Trophoblast cell (in vitro differentiated cells and primary cell): ENCODE measurements at regions not wholly inside any gene's neighbourhood (a gene's known extent, or its start where the extent isn't known, plus 50 kb on each side); places are given as distances from the start of the nearest gene placed in this dataset.

Source experiments
- DNase-seq, 2 donors: peaks; one replicate each; pipeline ENCODE4 v3.0.0-alpha.2; 2016
- H2AFZ ChIP-seq: 2 replicates; pipeline ENCODE4 v1.6.1; 2013; ENCODE audit warnings: low read length, moderate library complexity, mild to moderate bottlenecking; ENCODE audit not compliant: insufficient read depth, poor library complexity
- H2AK5ac ChIP-seq: 2 replicates; pipeline ENCODE4 v1.6.1; 2013; ENCODE audit warnings: mild to moderate bottlenecking, low read length
- H2BK120ac ChIP-seq: 2 replicates; pipeline ENCODE4 v1.6.1; 2013; ENCODE audit warnings: low read length, mild to moderate bottlenecking, moderate library complexity; ENCODE audit not compliant: insufficient read depth, poor library complexity
- H2BK12ac ChIP-seq: 2 replicates; pipeline ENCODE4 v1.6.1; 2013; ENCODE audit warnings: mild to moderate bottlenecking, low read length, moderate library complexity
- H2BK5ac ChIP-seq: 2 replicates; pipeline ENCODE4 v1.6.1; 2013; ENCODE audit warnings: low read length, low read depth, moderate library complexity, mild to moderate bottlenecking; ENCODE audit not compliant: poor library complexity
- H3K14ac ChIP-seq: 2 replicates; pipeline ENCODE4 v1.6.1; 2013; ENCODE audit warnings: mild to moderate bottlenecking, low read length
- H3K18ac ChIP-seq: 2 replicates; pipeline ENCODE4 v1.6.1; 2013; ENCODE audit warnings: mild to moderate bottlenecking, low read length
- H3K23ac ChIP-seq: 2 replicates; pipeline ENCODE4 v1.6.1; 2013; ENCODE audit warnings: low read length
- H3K27ac ChIP-seq: 2 replicates; pipeline ENCODE4 v1.5.1; 2013; ENCODE audit warnings: low read depth, mild to moderate bottlenecking, inconsistent platforms, low read length, moderate library complexity
- H3K27me3 ChIP-seq: 2 replicates; pipeline ENCODE4 v1.6.1; 2013; ENCODE audit warnings: inconsistent platforms, mild to moderate bottlenecking, low read length, moderate library complexity; ENCODE audit not compliant: insufficient read depth
- H3K36me3 ChIP-seq, 2 experiments: 1 replicate in 1 of 2; 2 replicates in 1 of 2; pipeline ENCODE4 v1.6.1; 2013; ENCODE audit warnings: low read length in 2 of 2, mild to moderate bottlenecking in 2 of 2, moderate library complexity in 1 of 2; ENCODE audit not compliant: insufficient read depth in 2 of 2, control insufficient read depth in 1 of 2
- H3K4ac ChIP-seq: 2 replicates; pipeline ENCODE4 v1.6.1; 2013; ENCODE audit warnings: low read depth, mild to moderate bottlenecking, low read length, moderate library complexity
- H3K4me1 ChIP-seq, 2 experiments: 1 replicate in 1 of 2; 2 replicates in 1 of 2; pipeline ENCODE4 v1.6.1; 2013; ENCODE audit warnings: low read length in 2 of 2, mild to moderate bottlenecking in 2 of 2, moderate library complexity in 1 of 2; ENCODE audit not compliant: insufficient read depth in 2 of 2, control insufficient read depth in 1 of 2
- H3K4me2 ChIP-seq: 2 replicates; pipeline ENCODE4 v1.6.1; 2013; ENCODE audit warnings: inconsistent platforms, mild to moderate bottlenecking, low read length, moderate library complexity
- H3K4me3 ChIP-seq: 2 replicates; pipeline ENCODE4 v1.5.1; 2013; ENCODE audit warnings: mild to moderate bottlenecking, low read depth, low read length, inconsistent platforms
- H3K79me1 ChIP-seq: one replicate; pipeline ENCODE4 v1.6.1; 2013; ENCODE audit warnings: low read length
- H3K79me2 ChIP-seq: 2 replicates; pipeline ENCODE4 v1.6.1; 2013; ENCODE audit warnings: low read length, mild to moderate bottlenecking; ENCODE audit not compliant: control insufficient read depth, insufficient read depth, poor library complexity
- H3K9ac ChIP-seq: 2 replicates; pipeline ENCODE4 v1.6.1; 2013; ENCODE audit warnings: mild to moderate bottlenecking, low read length
- H3K9me3 ChIP-seq: 2 replicates; pipeline ENCODE4 v1.6.1; 2013; ENCODE audit warnings: low read depth, mild to moderate bottlenecking, control low read depth, inconsistent platforms, low read length; ENCODE audit not compliant: insufficient read depth
- H4K12ac ChIP-seq: 2 replicates; pipeline ENCODE4 v1.6.1; 2013; ENCODE audit warnings: low read depth, mild to moderate bottlenecking, low read length, moderate library complexity
- H4K8ac ChIP-seq: 2 replicates; pipeline ENCODE4 v1.6.1; 2013; ENCODE audit warnings: low read depth, mild to moderate bottlenecking, low read length, moderate library complexity
- H4K91ac ChIP-seq: one replicate; pipeline ENCODE4 v1.6.1; 2013; ENCODE audit warnings: low read depth, mild to moderate bottlenecking, low read length, moderate library complexity
- WGBS: extraction: QIAGEN DNeasy Blood & Tissue Kit; methylation state at CpG from one replicate; pipeline ENCODE4 v1.1.7; 2013; ENCODE audit warnings: missing lambda C conversion rate; ENCODE audit not compliant: insufficient read length, insufficient coverage; ENCODE audit errors: extremely low coverage; 5-methylcytosine and 5-hydroxymethylcytosine counted together

DNA sequence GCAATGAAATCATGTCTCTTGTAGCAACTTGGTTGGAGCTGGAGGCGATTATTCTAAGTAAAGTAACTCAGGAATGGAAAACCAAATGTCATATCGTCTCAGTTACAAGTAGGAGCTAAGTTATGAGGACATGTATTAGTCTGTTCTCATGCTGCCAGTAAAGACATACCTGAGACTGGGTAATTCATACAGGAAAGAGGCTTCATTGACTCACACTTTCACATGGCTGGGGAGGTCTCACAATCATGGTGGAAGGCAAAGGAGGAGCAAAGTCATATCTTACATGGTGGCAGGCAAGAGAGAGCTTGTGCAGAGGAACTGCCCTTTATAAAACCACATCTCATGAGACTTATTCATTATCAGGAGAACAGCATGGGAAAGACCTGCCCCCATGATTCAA, 370.1 kb upstream of the PRKCQ start:
- Histone ChIP-seq H2AK5ac (no peak overlapping the region), H3K79me1 (no peaks in the 10 kb centered on the region), H3K9ac (no peak overlapping the region), H3K14ac (no peak overlapping the region), H3K18ac (no peak overlapping the region), H2AFZ (no peak overlapping the region), H4K12ac (no peak overlapping the region), H3K4me3 (no peak overlapping the region), H3K27ac (no peak overlapping the region), H3K36me3 (no peaks in the 10 kb centered on the region), H4K8ac (no peak overlapping the region), H3K23ac (no peak overlapping the region), H3K4ac (no peak overlapping the region), H4K91ac (no peak overlapping the region), H3K4me1 (no peaks in the 10 kb centered on the region), H3K79me2 (no peaks in the 10 kb centered on the region), H2BK12ac (no peak overlapping the region), H2BK120ac (no peak overlapping the region), H3K9me3 (no peaks in the 10 kb centered on the region), H3K27me3 (no peaks in the 10 kb centered on the region), H2BK5ac (no peak overlapping the region), H3K4me2 (no peak overlapping the region)
- no peak for DNase-seq
- whole genome bisulfite sequencing, result no CpG with 5 or more reads among the region's 2 CpGs

GRCh38 chr10:6944436-6944835, 364.4 kb upstream of the PRKCQ start:
- Histone ChIP-seq H2AK5ac (no peak overlapping the region), H3K4me3 (no peak overlapping the region), H3K36me3 (no peaks in the 10 kb centered on the region), H3K9me3 (no peaks in the 10 kb centered on the region), H3K4me1 (no peaks in the 10 kb centered on the region), H3K4ac (no peak overlapping the region), H2BK5ac (no peak overlapping the region), H3K14ac (no peak overlapping the region), H3K79me2 (no peaks in the 10 kb centered on the region), H3K27ac (no peak overlapping the region), H3K9ac (no peak overlapping the region), H4K8ac (no peak overlapping the region), H3K27me3 (no peaks in the 10 kb centered on the region), H3K4me2 (no peak overlapping the region), H2AFZ (no peak overlapping the region), H3K79me1 (no peaks in the 10 kb centered on the region), H2BK120ac (no peak overlapping the region), H4K91ac (no peak overlapping the region), H3K18ac (no peak overlapping the region), H4K12ac (no peak overlapping the region), H3K23ac (no peak overlapping the region), H2BK12ac (no peak overlapping the region)
- WGBS, result no CpG with 5 or more reads among the region's 4 CpGs
- DNase-seq, result no peak

DNA sequence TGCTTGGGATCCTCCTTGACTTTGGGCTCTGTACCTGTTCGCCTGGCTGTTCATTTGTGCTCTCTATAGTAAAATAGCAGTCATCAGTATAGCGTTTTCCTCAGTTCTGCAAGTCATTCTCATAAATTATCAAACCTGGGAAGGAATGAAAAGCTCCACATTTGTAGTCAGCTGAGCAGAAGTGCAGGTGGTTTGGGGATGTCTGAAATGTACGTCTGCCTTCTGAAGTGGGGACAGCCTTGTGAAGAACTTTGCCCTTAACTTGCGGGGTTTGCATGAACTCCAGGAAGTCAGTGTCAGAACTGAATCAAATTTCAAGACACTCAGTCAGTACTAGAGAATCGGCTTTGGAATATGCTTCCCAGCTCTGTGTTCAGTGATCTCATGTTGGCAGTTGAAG, 358.3 kb upstream of the PRKCQ start:
- Histone ChIP-seq H3K36me3 (peaks cover 0 to 2% of the 10 kb centered on the region in 2 experiments), H3K4ac (no peak overlapping the region), H3K4me2 (no peak overlapping the region), H3K27ac (no peak overlapping the region), H3K79me1 (no peaks in the 10 kb centered on the region), H3K79me2 (no peaks in the 10 kb centered on the region), H3K18ac (no peak overlapping the region), H4K12ac (no peak overlapping the region), H2AK5ac (no peak overlapping the region), H3K23ac (no peak overlapping the region), H2BK120ac (no peak overlapping the region), H3K4me1 (peaks cover 4 to 7% of the 10 kb centered on the region in 2 experiments), H3K14ac (no peak overlapping the region), H3K27me3 (no peaks in the 10 kb centered on the region), H2BK5ac (no peak overlapping the region), H3K9me3 (no peaks in the 10 kb centered on the region), H2AFZ (no peak overlapping the region), H4K8ac (no peak overlapping the region), H3K4me3 (no peak overlapping the region), H4K91ac (no peak overlapping the region), H3K9ac (no peak overlapping the region), H2BK12ac (no peak overlapping the region)
- DNase-seq, result no peak
- no CpG with 5 or more reads among the region's 5 CpGs for WGBS

- Histone ChIP-seq H3K4ac (no peak overlapping the region), H3K18ac (no peak overlapping the region)
Measured at GRCh38 chr10:6936931-6937330, 356.9 kb upstream of the PRKCQ start.

More at GRCh38 chr10:6936931-6937330, 356.9 kb upstream of the PRKCQ start:
- no peaks in the 10 kb centered on the region for H3K27me3 ChIP-seq
- no peak overlapping the region for H4K91ac ChIP-seq
- H2BK120ac ChIP-seq, result no peak overlapping the region
- peaks cover 4 to 7% of the 10 kb centered on the region in 2 experiments for H3K4me1 ChIP-seq
- no peak overlapping the region for H3K27ac ChIP-seq
- H3K9me3 ChIP-seq, result no peaks in the 10 kb centered on the region
- no peaks in the 10 kb centered on the region for H3K79me1 ChIP-seq
- no peak overlapping the region for H3K9ac ChIP-seq
- H3K14ac ChIP-seq, result no peak overlapping the region
- H3K79me2 ChIP-seq, result no peaks in the 10 kb centered on the region
- no peak for DNase-seq
- no peak overlapping the region for H3K4me3 ChIP-seq
- no peak overlapping the region for H2AK5ac ChIP-seq
- peaks cover 0 to 2% of the 10 kb centered on the region in 2 experiments for H3K36me3 ChIP-seq
- no peak overlapping the region for H2BK5ac ChIP-seq
- H4K12ac ChIP-seq, result no peak overlapping the region
- H2BK12ac ChIP-seq, result no peak overlapping the region
- no peak overlapping the region for H2AFZ ChIP-seq
- H3K4me2 ChIP-seq, result no peak overlapping the region
- no peak overlapping the region for H4K8ac ChIP-seq
- H3K23ac ChIP-seq, result no peak overlapping the region
